IPS-18c (cell line): ENCODE measurements at regions not wholly inside any gene's neighbourhood (a gene's known extent, or its start where the extent isn't known, plus 50 kb on each side); places are given as distances from the start of the nearest gene placed in this dataset.
"Not testable (repeated sequence)": the region's sequence is repeated elsewhere in the genome, so short reads cannot be mapped to it uniquely, and the experiment has no call there.

ENCODE experiments used
- H3K4me3 ChIP-seq: 2 replicates; pipeline ENCODE4 v1.7.0; 2013; ENCODE audit warnings: low read depth, mild to moderate bottlenecking, low read length, moderate library complexity; ENCODE audit not compliant: insufficient read depth
- H3K9me3 ChIP-seq: one replicate; pipeline ENCODE4 v1.6.1; 2013; ENCODE audit warnings: mild to moderate bottlenecking, low read length, moderate library complexity; ENCODE audit not compliant: control insufficient read depth, insufficient read depth

- not testable (repeated sequence) for H3K9me3 ChIP-seq, H3K4me3 ChIP-seq
Observed at GRCh38 chr12:8282181-8282580, 54.8 kb upstream of the FAM90A1 start.

DNA sequence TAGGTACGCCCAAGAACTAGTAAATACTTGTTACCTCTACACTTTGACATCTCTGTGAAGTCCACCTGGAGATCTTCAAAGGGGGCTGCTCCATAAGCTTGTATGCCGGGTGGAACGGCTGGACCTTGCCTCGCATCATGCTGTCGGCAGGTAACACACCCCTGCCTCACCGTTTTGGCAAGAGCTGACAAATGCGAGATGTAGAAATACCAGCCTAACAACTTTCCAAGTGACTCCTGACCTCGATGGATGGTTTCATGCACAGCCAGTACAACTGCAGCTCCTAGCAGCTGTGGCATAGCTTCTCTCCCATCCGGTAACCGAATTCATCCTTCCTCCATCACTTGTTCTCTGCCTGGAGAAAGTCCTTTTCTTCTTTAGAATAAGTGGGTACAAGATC, 58.3 kb upstream of the FAM90A1 start:
- H3K4me3 ChIP-seq, H3K9me3 ChIP-seq: not testable (repeated sequence)

DNA sequence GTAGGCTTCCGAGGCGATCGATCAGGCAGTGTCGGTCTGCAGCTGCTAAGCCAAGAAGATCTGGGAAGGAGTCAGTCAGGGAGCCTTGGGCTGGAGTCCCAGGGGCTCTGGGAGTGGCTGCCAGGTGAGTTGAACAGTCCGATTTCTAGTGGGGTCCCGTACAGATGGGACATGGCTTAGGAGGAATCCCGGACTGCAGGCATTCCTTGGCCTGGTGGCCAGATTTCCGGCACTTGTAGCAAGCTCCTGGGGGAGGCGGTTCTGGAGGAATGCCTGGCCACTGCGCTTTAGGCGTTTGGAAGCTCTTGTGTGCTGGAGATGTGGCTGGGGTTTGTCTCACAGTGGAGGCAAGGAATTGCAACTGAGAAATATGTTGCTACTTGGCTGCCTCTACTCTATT, 64.3 kb upstream of the FAM90A1 start:
- not testable (repeated sequence) for H3K4me3 ChIP-seq, H3K9me3 ChIP-seq

DNA sequence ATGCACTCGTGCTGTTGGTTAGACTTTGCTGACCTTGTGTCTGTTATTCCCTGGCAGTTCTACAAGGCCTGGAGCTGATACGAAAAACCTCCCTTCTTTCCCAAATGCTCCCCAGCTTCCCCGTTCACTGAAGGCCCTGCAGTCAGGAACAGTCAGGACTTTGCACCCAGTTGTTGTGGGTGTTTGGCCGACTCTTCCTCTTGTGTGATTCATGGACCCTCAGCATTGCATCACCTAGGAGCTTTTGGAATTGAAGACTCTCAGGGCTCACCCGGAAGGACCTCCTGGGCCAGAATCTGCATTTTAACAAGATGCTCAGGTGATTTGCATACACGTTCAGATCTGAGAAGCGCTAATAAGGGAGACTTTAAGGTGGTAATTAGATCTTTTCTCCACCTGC, 67.2 kb upstream of the FAM90A1 start:
- H3K4me3 ChIP-seq, H3K9me3 ChIP-seq: not testable (repeated sequence)

DNA sequence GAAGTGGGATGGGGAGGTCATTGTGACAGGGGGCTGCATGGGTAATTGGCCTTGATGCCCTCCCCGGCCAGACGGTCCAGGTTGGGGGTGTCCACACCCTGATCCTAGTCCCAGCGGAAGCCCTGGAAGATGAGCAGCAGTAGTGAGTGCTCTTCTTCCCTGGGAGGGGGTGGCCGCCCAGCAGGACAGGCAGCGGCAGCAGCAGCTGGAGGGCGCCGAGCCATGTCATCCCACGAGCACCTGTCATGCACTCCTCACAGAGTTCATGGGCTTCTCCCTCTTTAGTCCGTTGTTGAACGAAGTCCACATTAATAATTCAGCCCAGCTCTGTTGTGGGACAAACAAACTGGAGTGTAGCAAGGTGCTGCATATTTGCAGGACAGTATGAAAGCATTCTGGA, 81.2 kb upstream of the FAM90A1 start:
- not testable (repeated sequence) for H3K4me3 ChIP-seq, H3K9me3 ChIP-seq

DNA sequence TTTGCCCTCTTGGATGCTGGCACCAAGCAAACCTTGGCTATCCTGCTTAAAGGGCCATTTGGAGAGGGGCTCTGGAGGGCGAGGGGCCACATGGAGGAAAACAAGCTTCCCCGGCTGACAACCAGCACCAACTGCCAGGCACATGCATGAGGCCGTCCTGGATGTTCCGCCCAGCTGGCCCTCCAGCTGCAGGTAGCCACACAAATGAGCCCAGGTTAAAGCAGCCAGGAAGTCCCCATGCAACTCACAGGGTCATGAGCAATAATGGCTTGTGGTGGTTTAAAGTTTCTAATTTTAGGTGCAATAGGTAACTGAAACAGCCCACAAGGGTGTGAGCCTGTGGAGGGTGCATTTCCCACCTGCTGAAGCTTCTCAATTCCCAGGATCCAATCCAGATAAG, 88.6 kb upstream of the FAM90A1 start:
- not testable (repeated sequence) for H3K4me3 ChIP-seq, H3K9me3 ChIP-seq

DNA sequence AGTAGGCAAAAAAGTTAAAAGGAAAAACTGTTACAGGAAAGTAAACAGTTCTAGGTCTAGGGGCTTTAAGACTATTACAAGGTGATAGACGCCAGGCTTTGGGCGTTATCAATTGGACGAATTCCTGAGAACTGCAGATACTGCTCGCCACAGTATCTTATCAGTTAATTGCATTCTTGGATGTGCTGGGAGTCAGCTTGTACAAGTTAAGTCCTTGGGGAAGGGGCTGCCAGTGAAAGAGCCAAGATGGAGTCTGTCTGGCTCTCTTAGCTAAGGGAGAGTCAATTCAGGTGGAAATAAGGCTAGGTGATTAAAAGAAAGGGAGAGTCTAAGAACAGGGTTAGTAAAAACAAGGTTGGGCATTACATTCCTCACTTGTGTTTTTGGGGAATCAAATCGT, 90.3 kb upstream of the FAM90A1 start:
- H3K4me3 ChIP-seq, H3K9me3 ChIP-seq: not testable (repeated sequence)

- not testable (repeated sequence) for H3K4me3 ChIP-seq
Observed at GRCh38 chr12:8320251-8320730, 92.9 kb upstream of the FAM90A1 start.

DNA sequence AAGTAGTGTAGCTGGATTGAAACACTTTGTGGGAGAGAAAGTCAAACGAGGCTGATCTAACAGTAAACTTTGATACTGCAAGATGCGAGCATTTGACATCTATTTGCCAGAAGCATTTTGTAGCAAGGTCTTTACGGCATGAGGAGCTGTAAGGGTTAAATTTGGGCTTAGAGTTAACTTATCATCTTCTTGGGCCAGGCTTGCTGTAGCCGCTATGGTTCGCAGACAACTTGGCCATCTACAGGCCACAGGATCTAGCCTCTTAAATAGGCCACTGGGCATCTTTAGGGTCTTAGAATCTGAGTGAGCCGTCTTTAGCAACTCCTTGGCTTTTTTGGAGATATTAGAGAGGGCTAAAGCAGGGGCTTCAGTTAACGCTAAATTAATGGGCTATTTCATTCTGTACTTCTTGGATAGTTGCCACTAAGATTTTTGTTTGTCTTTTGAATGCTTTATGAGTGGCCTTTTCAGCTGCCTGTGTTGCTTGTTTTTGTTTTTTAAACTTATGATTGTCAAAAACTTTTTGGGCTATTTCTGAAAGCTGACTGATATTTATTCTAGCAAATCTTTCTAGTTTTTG, 93.5 kb upstream of the FAM90A1 start:
- H3K4me3 ChIP-seq, H3K9me3 ChIP-seq: not testable (repeated sequence)

More at GRCh38 chr12:8320251-8320730, 92.9 kb upstream of the FAM90A1 start:
- not testable (repeated sequence) for H3K9me3 ChIP-seq

GRCh38 chr12:8325145-8325839, 97.9 kb upstream of the FAM90A1 start:
- H3K4me3 ChIP-seq, H3K9me3 ChIP-seq: not testable (repeated sequence)

DNA sequence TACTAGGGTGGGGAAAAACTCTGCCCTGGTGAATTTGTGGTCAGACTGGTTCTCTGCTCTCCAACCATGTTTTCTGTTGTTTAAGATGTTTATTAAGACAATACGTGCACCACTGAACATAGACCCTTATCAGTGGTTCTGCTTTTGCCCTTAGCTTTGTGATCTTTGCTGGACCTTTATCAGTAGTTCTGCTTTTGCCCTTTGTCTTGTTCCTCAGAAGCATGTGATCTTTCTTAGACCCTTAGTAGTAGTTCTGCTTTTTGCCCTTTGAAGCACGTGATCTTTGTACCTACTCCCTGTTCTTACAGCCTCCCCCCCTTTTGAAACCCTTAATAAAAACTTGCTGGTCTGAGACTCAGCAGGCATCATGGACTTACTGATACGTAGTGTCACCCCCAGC, 101.4 kb upstream of the FAM90A1 start:
- H3K4me3 ChIP-seq, H3K9me3 ChIP-seq: not testable (repeated sequence)

DNA sequence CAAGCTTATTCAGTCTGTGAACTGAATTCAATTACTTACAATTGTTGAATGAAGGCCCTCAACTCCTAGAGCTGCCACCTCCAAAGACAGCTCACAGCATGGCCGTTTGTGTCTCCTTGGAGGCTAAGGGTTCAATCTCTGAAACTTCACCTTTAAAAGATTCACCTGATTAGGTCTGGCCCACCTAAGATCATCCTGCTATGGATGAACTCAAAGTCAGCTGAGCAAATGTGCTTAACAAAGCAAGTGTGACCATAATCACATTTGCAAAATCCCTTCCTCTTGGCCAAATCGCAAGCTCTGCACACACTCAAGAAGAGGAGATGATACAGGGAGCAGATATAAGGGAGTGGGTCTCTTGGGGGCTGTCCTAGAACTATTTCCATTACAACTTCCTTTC, 105.0 kb upstream of the FAM90A1 start:
- not testable (repeated sequence) for H3K9me3 ChIP-seq, H3K4me3 ChIP-seq

GRCh38 chr12:8351073-8351472, 104.7 kb upstream of the CLEC6A start:
- not testable (repeated sequence) for H3K4me3 ChIP-seq, H3K9me3 ChIP-seq

GRCh38 chr12:8354741-8355140, 101.0 kb upstream of the CLEC6A start:
- not testable (repeated sequence) for H3K4me3 ChIP-seq, H3K9me3 ChIP-seq

DNA sequence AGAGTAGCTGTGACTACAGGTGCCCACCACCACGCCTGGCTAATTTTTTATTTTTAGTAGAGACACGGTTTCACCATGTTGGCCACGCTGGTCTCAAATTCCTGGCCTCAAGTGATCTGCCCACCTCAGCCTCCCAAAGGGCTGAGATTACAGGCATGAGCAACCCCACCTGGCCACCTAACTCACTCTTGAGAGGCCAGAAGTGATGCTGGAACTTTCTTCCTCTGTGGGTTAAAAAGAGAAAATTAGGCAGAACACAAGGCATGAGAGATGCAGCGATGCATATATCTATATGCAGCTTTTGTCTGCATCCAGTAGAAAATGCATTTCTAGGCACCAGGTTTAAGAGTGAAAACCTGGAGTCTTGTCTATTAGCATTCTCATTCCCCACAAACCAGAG, 100.2 kb upstream of the CLEC6A start:
- not testable (repeated sequence) for H3K4me3 ChIP-seq, H3K9me3 ChIP-seq

DNA sequence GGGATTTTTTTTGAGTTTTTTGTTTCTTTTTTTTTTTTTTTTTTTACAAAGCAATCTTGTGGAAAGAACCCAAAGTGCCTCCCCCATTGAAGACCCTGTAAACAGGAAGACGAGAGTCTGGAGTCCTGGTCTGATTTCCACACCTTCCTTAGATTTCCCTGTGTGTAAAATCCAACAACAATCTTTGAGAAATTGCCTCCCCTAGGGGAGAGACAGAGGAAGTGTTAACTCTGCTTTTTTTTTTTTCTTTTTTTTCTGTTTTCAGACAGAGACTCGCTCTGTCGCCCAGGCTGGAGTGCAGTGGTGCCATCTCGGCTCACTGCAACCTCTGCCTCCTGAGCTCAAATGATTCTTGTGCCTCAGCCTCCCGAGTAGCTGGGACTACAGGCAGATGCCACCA, 82.0 kb upstream of the CLEC6A start:
- H3K9me3 ChIP-seq, H3K4me3 ChIP-seq: not testable (repeated sequence)

- H3K4me3 ChIP-seq, H3K9me3 ChIP-seq: not testable (repeated sequence)
Observed at GRCh38 chr12:8375122-8375521, 80.6 kb upstream of the CLEC6A start.

DNA sequence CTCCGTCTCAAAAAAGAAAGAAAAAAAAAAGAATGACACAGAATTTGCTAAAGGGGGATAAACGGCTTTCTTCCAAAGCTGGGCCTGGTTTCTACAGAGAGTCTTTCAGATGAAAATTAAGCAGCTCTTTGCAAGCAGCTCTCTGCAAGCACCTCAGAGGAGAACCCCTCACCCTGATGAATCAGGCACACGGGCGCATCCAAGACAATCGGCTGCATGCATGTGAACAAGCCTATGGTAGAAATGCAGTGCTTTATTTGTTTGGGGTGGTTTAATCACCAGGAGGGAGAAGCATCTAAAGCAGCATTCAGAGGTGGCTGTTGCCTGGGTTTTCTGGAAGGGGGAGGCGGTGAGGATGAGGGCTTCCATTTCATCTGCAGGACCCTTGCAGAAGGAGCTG, 78.0 kb upstream of the CLEC6A start:
- not testable (repeated sequence) for H3K9me3 ChIP-seq, H3K4me3 ChIP-seq

- not testable (repeated sequence) for H3K4me3 ChIP-seq, H3K9me3 ChIP-seq
Observed at GRCh38 chr12:8382556-8382955, 73.2 kb upstream of the CLEC6A start.
